EL (cell line): ENCODE measurements at regions not wholly inside any gene's neighbourhood (a gene's known extent, or its start where the extent isn't known, plus 50 kb on each side); places are given as distances from the start of the nearest gene placed in this dataset.
A peak's percentile ranks its signal among the peaks of the same experiment; 100 is the strongest.
"Not testable (repeated sequence)": the region's sequence is repeated elsewhere in the genome, so short reads cannot be mapped to it uniquely, and the experiment has no call there.

Source experiments
- DNase-seq: peaks from one replicate; pipeline ENCODE4 v3.0.0-alpha.2; 2016

GRCh38 chr17:30711626-30712507, 112.6 kb downstream of the CRLF3 start:
- not testable (repeated sequence) for DNase-seq

DNA sequence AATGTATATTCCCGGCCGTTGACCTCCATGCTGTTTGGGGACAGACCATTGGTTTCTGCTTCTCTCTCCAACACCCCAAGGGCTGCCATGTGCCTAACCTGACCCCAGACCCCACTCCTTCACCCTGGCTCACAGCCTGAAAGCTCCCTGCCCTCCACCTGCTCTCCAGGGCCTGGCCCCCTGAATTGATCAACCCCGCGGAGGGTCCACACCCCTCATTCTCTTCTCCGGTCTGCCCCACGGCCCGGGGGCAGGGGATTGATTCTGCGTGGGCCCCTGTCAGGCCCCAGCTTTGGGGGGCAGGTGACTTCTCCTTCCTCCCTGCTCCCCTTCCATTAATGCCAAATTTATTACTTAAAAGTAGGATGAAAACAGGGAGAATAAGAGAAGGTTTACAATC, 113.3 kb downstream of the CRLF3 start:
- DNase-seq = not testable (repeated sequence)

GRCh38 chr17:30710276-30711088, 114.0 kb downstream of the CRLF3 start:
- not testable (repeated sequence) for DNase-seq

GRCh38 chr17:30709561-30710275, 114.8 kb downstream of the CRLF3 start:
- not testable (repeated sequence) for DNase-seq

DNA sequence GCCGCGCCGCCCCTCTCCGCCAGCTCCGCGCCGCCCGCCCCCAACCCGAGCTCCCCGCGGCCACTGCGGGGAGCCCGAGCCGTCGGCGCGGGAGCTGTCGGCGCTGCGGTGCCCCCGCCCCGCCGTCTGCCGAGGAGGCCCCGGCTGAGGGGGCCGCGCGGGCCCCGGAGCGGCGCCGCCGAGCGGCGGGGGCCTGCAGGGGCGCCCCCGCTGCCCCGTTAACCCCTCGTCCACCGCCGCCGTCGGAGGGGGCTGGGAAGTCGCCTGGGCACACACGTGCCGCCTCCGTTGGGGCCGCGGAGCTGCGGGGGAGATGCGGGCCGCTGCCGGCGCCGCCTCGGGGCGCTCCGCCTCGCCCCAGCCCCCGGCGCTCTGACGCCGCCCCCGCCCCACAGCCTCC, 115.4 kb downstream of the CRLF3 start:
- DNase-seq = not testable (repeated sequence)

- DNase-seq = peak; percentile 96
Measured at GRCh38 chr17:30708241-30709078, 116.0 kb downstream of the CRLF3 start.

- DNase-seq = not testable (repeated sequence)
Measured at GRCh38 chr17:30707724-30708240, 116.7 kb downstream of the CRLF3 start.

DNA sequence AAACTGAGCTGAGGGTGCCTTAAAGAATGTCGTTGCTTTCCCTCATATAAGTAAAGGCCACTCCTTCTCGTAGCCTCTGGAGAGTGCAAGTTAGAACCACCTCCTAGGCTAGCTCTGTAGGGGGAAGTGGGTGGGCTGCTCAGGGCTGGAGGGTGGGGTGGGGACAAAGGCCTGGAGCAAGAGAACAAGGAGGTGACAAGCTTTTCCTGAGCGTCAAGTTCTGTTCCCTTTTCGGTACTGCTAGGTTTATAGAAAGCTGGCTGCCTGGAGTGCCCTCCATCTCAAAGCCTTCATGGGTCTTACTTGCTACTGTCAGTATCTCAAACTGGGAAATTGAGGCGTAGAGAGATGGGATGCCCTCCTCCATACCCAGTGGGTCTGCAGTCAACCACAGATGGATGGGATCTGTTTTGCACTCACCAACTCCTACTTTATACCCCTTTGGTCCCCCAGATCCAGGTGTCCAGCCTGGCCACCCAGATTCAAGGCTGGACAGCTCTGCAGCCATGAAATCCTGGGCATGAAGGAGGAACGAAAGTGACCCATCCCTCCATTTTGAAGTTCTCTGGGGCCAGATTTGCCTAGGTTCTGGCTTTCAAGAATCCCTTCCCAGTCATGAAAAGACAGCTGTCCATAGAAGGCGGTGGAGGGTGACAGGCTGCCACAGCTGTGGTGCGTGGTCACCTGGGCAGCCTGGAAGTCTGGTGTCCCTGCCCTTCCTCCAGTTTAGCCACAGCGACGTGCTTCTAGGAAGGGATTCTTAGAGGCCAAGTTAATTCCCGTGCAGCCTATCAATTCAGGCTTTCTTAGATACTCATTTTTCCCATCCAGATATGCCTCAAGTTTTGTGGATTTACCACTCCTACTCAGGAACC, 117.8 kb downstream of the CRLF3 start:
- DNase-seq = not testable (repeated sequence)

GRCh38 chr17:30706004-30706403, 118.5 kb downstream of the CRLF3 start:
- not testable (repeated sequence) for DNase-seq

- no peak for DNase-seq
Measured at GRCh38 chr17:30701498-30701989, 122.9 kb downstream of the CRLF3 start.

GRCh38 chr17:30700833-30701232, 123.7 kb downstream of the CRLF3 start:
- not testable (repeated sequence) for DNase-seq

DNA sequence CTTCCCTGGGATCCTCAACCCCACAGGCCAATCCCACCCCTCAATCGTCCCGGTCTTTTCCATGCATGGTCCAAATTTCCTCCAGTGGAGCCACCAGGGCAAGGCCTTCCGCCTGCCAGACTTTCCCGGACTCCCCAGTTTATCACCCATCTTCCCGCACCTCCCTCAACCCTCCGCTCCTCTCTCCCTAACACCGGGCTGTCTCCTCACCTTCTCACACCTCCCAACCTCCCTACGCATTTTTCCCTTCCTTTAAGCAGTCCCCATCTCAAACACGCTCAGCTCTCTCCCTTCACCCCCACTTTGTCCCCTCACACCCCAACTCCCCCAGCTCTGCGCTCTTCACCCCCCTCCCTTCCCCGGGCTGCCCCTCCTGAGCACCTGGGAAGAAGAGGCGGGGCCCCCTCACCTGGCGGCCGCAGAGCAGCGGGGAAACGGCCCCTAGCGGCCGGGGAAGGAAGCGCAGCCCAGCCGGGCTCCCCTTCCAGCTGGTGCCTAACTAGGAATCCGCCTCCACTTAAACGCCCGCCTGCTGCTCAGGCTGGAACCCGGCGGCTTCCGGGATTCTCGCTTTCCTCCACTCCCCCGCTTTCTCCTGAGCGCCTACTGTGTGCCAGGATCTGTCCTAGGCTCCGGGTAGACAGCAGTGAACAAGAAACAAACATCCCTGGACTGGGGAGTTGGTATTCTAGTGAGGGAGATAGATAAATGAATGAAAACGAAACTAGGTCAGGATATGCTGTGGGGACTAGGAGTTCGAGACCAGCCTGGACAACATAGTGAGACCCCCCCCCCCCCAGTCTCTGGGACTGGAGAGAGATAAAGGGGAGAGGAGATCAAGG, 126.7 kb downstream of the CRLF3 start:
- peak; percentile 52 for DNase-seq

DNA sequence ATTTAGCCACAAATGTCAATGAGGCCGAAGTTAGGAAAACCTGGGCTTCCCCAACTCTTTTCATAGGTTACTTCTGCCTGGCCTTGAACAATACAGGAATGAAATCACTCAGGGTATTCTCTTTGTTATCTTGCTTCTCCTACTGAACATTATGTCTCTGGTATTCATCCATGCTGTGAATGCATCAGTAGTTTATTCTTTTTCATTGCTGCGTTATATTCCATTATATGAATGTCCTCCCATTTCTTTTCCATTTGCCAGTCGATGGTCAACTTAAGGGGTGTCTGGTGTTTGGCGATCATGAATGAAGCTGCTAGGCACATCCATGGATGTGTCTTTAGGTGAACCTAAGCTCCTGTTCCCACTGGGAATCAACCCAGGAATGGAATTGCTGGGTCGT, 128.3 kb downstream of the CRLF3 start:
- DNase-seq = no peak

- DNase-seq = peak; percentile 52
Measured at GRCh38 chr17:30695265-30695811, 129.2 kb downstream of the CRLF3 start.

GRCh38 chr17:30693772-30694171, 130.7 kb downstream of the CRLF3 start:
- DNase-seq = not testable (repeated sequence)

DNA sequence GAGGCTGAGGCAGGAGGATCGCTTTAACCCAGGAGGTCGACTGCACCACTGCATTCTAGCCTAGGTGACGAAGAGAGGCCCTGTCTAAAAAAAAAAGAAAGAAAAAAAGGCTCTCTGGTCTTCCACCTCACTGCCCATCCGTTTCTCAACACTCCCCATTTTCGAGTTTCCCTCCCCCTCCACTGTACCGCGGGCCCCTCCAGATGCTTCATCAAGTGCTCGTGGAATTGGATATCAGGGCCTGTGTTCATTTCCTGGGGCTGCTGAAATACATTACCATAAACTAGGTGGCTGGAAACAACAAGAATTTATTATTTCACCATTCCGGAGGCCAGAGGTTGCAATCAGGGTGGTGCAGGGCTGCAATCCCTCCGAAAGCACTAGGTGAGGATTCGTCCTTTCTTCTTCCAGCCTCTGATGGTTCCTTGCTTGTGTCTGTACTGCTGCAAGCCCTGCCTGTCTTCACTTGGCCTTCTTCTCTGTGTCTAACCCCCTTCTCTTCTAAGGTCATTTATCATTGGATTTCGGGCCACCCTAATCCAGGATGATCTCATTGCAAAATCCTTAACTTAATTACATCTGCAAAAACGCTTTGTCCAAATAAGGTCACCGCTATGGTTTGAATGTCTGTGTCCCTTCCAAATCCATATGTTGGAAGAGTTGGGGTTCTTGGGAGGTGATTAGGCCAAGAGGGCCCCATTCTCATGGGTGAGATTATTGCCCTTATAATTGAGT, 135.1 kb downstream of the CRLF3 start:
- DNase-seq = not testable (repeated sequence)

- DNase-seq = peak; percentile 35
Measured at GRCh38 chr17:30686538-30687479, 137.7 kb downstream of the CRLF3 start.
